Vagina (tissue), 2 donors: ENCODE measurements at regions not wholly inside any gene's neighbourhood (a gene's known extent, or its start where the extent isn't known, plus 50 kb on each side); places are given as distances from the start of the nearest gene placed in this dataset.

Source experiments
- POLR2A ChIP-seq, 2 donors: fragments of 450-650 bp; IDR thresholded peaks; one replicate each; pipeline ENCODE4 v1.6.1; 2017; ENCODE audit warnings: antibody characterized with exemption in 2 of 2, mild to moderate bottlenecking in 2 of 2, moderate library complexity in 2 of 2
- TF ChIP-seq, protein P1 (sequence below), 3 experiments: fragments of 450-650 bp in 2 of 3; fragments of 200-600 bp in 1 of 3; sonication (generic) in 1 of 3; IDR thresholded peaks; one replicate each; pipeline ENCODE4 v1.5.1; 2017 to 2019; ENCODE audit warnings: antibody characterized with exemption in 3 of 3, mild to moderate bottlenecking in 2 of 3, moderate library complexity in 2 of 3

DNA sequence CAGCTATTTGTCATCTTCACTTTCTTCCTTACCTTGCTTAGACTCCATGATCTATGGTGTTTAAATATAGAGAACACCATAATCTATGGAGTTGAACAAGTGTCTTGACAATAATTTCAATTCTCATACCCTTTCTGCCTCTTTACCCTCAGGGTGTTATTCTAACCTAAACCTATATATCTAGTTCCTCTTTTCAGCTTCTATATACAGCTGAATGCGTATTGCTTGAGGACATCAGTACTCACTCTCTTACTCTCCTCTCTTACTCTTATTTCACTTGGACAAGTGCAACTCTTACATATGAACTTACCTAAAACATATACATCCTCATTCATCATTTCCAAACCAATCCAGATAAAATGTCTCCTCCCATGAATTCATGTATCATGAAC, 187.1 kb downstream of the RAP2B start:
- TF ChIP-seq, protein P1, sequence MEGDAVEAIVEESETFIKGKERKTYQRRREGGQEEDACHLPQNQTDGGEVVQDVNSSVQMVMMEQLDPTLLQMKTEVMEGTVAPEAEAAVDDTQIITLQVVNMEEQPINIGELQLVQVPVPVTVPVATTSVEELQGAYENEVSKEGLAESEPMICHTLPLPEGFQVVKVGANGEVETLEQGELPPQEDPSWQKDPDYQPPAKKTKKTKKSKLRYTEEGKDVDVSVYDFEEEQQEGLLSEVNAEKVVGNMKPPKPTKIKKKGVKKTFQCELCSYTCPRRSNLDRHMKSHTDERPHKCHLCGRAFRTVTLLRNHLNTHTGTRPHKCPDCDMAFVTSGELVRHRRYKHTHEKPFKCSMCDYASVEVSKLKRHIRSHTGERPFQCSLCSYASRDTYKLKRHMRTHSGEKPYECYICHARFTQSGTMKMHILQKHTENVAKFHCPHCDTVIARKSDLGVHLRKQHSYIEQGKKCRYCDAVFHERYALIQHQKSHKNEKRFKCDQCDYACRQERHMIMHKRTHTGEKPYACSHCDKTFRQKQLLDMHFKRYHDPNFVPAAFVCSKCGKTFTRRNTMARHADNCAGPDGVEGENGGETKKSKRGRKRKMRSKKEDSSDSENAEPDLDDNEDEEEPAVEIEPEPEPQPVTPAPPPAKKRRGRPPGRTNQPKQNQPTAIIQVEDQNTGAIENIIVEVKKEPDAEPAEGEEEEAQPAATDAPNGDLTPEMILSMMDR (IDR thresholded peaks at IDR 0.05) = no peak
- TF ChIP-seq POLR2A (IDR thresholded peaks at IDR 0.05) = no peak
